Vagina (tissue), 2 donors: ENCODE measurements at regions not wholly inside any gene's neighbourhood (a gene's known extent, or its start where the extent isn't known, plus 50 kb on each side); places are given as distances from the start of the nearest gene placed in this dataset.

Experiments used
- DNase-seq, 2 donors: peaks; one replicate each; pipeline ENCODE4 v3.0.0-alpha.2; 2017; ENCODE audit errors: extremely low spot score in 2 of 2
- H3K27ac ChIP-seq: fragments of 200-600 bp; sonication (generic); one replicate; pipeline ENCODE4 v1.5.1; 2019
- H3K27me3 ChIP-seq: fragments of 200-600 bp; sonication (generic); one replicate; pipeline ENCODE4 v1.5.1; 2019
- H3K36me3 ChIP-seq, 2 donors: fragments of 200-600 bp; sonication (generic); one replicate each; pipeline ENCODE4 v1.5.1; 2017 to 2019
- H3K4me1 ChIP-seq: fragments of 200-600 bp; sonication (generic); one replicate; pipeline ENCODE4 v1.5.1; 2019
- H3K4me3 ChIP-seq, 2 donors: fragments of 200-600 bp; sonication (generic); 1 replicate in 1 of 2; 2 replicates in 1 of 2; pipeline ENCODE4 v1.5.1; 2016 to 2019
- H3K9me3 ChIP-seq: fragments of 200-600 bp; sonication (generic); one replicate; pipeline ENCODE4 v1.5.1; 2019
- POLR2A ChIP-seq, 2 donors: fragments of 450-650 bp; IDR thresholded peaks; one replicate each; pipeline ENCODE4 v1.6.1; 2017; ENCODE audit warnings: antibody characterized with exemption in 2 of 2, mild to moderate bottlenecking in 2 of 2, moderate library complexity in 2 of 2
- POLR2AphosphoS5 ChIP-seq, 2 donors: sonication (generic); formaldehyde crosslinking; IDR thresholded peaks; one replicate each; pipeline ENCODE4 v1.9.0; 2017; ENCODE audit warnings: antibody characterized with exemption in 2 of 2, mild to moderate bottlenecking in 2 of 2, low read depth in 1 of 2; ENCODE audit not compliant: insufficient read depth in 1 of 2
- intact Hi-C: fragments of 100-400 bp; cut with DNase I; formaldehyde crosslinking; loops from one replicate; pipeline ENCODE4 v1.15.1; 2023
- TF ChIP-seq, protein P1 (sequence below), 3 experiments: fragments of 450-650 bp in 2 of 3; fragments of 200-600 bp in 1 of 3; sonication (generic) in 1 of 3; IDR thresholded peaks; one replicate each; pipeline ENCODE4 v1.5.1; 2017 to 2019; ENCODE audit warnings: antibody characterized with exemption in 3 of 3, mild to moderate bottlenecking in 2 of 3, moderate library complexity in 2 of 3

DNA sequence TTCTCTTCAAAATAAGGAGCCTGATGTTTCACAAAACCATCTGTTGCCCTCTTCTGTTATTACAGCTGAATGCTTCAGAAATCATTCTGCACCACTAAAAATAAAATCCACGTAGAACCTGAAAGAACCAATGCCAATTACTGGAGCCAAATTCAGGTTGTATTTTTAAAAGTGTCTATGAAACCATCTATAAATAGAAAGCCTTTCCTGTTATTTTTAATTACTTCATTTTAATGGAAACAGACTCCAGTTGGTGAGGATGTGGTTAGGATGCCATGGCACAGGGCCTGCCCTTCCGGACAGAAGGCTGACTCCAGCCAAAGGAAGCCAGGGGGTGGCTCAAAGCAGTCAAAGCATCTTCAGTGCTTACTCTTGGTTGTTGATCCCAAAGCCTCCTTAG is 119.8 kb downstream of the TENT4A start:
- H3K36me3 ChIP-seq: no peaks in the 10 kb centered on the region
- TF ChIP-seq POLR2A (IDR thresholded peaks at IDR 0.05) (no peak), POLR2AphosphoS5 (IDR thresholded peaks at IDR 0.05; ENCODE audit: insufficient read depth in 1 of 2, low read depth in 1 of 2) (no peak)
- TF ChIP-seq, protein P1, sequence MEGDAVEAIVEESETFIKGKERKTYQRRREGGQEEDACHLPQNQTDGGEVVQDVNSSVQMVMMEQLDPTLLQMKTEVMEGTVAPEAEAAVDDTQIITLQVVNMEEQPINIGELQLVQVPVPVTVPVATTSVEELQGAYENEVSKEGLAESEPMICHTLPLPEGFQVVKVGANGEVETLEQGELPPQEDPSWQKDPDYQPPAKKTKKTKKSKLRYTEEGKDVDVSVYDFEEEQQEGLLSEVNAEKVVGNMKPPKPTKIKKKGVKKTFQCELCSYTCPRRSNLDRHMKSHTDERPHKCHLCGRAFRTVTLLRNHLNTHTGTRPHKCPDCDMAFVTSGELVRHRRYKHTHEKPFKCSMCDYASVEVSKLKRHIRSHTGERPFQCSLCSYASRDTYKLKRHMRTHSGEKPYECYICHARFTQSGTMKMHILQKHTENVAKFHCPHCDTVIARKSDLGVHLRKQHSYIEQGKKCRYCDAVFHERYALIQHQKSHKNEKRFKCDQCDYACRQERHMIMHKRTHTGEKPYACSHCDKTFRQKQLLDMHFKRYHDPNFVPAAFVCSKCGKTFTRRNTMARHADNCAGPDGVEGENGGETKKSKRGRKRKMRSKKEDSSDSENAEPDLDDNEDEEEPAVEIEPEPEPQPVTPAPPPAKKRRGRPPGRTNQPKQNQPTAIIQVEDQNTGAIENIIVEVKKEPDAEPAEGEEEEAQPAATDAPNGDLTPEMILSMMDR (IDR thresholded peaks at IDR 0.05): no peak
- H3K4me3 ChIP-seq: no peak overlapping the region
- intact Hi-C loops: no loop called here
- no peak overlapping the region for H3K27ac ChIP-seq
- no peak for DNase-seq
- no peaks in the 10 kb centered on the region for H3K4me1 ChIP-seq
- no peaks in the 10 kb centered on the region for H3K9me3 ChIP-seq
- H3K27me3 ChIP-seq: no peaks in the 10 kb centered on the region

DNA sequence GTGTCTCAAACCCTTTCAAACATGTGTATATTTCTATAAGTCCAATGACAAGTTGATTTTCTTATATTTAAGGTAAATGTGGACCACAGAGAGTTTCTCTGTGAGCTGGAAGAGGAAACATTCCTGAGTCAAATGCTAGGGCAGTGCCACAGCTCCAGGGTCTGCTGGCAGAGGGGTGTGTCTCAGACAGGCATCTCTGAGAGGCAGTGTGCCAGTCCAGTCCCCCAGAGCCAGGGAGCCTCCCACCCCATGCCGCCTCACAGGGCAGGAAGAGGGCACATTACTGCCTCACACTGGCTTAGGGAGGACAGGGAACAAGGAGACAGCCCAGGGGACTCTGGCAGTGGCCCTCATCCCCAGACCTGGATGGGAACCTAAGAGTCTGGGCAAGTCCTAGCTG is 120.2 kb downstream of the TENT4A start:
- no peak overlapping the region for H3K4me3 ChIP-seq
- H3K4me1 ChIP-seq: no peaks in the 10 kb centered on the region
- no peaks in the 10 kb centered on the region for H3K9me3 ChIP-seq
- no peaks in the 10 kb centered on the region for H3K27me3 ChIP-seq
- TF ChIP-seq, protein P1 (IDR thresholded peaks at IDR 0.05): no peak
- no peak for TF ChIP-seq POLR2A (IDR thresholded peaks at IDR 0.05)
- H3K36me3 ChIP-seq: no peaks in the 10 kb centered on the region
- H3K27ac ChIP-seq: no peak overlapping the region
- intact Hi-C loops: no loop called here
- no peak for DNase-seq

DNA sequence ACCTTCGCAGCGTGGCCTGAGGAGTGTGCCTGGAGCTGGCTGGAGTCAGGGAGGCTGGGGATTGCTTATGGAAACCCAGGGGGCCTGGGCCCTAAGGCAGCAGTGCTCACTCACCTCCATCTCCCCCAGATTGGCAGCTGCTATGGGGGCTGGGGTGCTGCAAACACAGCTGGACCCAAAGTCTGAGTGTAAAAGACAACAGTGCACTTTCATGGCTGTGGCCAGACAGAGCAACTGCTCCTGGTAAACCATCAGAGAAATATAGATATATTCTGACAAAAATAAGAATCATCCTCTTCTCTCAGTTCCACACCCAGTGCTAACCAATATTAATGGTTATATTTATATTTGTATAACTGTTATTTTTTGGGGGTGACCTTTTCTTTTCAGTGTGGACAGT is 123.9 kb downstream of the TENT4A start:
- intact Hi-C loops: no loop called here
- no peak overlapping the region for H3K27ac ChIP-seq
- no peaks in the 10 kb centered on the region for H3K36me3 ChIP-seq
- no peaks in the 10 kb centered on the region for H3K9me3 ChIP-seq
- TF ChIP-seq POLR2A (IDR thresholded peaks at IDR 0.05) (no peak), POLR2AphosphoS5 (IDR thresholded peaks at IDR 0.05; ENCODE audit: insufficient read depth in 1 of 2, low read depth in 1 of 2) (no peak)
- TF ChIP-seq, protein P1 (IDR thresholded peaks at IDR 0.05): no peak
- DNase-seq: no peak
- no peak overlapping the region for H3K4me3 ChIP-seq
- no peaks in the 10 kb centered on the region for H3K4me1 ChIP-seq
- H3K27me3 ChIP-seq: no peaks in the 10 kb centered on the region

DNA sequence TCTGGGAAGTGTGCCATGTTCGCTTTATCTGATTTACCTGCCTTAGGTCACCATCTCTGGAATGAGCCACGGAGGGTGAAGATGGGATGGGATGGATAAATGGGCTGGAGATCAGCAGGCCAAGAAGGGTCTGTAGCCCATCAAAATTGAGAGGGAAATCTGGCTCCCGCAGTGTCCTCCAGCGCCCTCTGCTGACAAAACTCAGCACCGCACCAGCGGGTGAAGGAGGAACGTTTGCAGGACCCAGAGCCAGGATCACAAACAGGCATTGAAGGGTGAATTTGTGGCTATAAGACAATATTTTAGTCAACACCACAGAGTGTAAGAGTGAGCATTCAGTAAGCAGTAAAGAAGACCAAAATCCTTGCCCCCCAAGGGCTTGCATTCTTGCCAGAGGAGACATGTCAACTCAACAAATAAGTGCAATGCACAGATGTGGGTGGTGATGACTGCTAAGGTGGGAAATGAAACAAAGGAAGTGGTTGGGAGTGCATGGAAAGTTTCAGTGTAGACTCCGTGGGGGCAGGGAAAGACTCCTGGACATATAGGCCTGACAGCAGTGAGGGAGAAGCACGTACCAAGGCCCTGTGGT is 124.4 kb downstream of the TENT4A start:
- H3K27me3 ChIP-seq: no peaks in the 10 kb centered on the region
- intact Hi-C loops: no loop called here
- DNase-seq: no peak

DNA sequence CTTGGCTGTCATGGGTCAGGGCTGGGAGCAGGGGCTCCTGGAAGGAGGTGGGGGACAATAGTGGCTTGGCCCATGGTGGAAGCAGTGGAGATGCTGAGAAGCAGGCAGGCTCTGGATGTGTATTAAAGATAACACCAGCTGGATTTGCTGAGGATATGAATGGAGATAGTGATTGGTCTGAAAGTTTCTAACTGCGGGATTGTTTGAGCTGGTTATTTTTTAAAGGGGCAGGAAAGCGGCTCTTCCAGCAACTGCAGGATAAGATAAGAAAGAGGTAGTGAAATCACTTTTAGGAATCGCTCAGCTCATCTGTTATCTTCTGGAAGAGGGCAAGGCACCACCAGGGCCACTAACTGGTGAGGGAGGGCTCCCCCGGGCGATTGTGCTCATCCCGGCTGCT is 125.5 kb downstream of the TENT4A start:
- Histone ChIP-seq H3K4me3 (no peak overlapping the region), H3K9me3 (no peaks in the 10 kb centered on the region), H3K36me3 (no peaks in the 10 kb centered on the region), H3K27me3 (no peaks in the 10 kb centered on the region), H3K27ac (no peak overlapping the region), H3K4me1 (no peaks in the 10 kb centered on the region)
- DNase-seq: no peak
- intact Hi-C loops: no loop called here
- TF ChIP-seq, protein P1 (IDR thresholded peaks at IDR 0.05): no peak
- no peak for TF ChIP-seq POLR2A (IDR thresholded peaks at IDR 0.05)
- no peak for TF ChIP-seq POLR2AphosphoS5 (IDR thresholded peaks at IDR 0.05; ENCODE audit: insufficient read depth in 1 of 2, low read depth in 1 of 2)

More for the DNA sequence above, 124.4 kb downstream of the TENT4A start:
- Histone ChIP-seq H3K9me3 (no peaks in the 10 kb centered on the region), H3K36me3 (no peaks in the 10 kb centered on the region), H3K4me1 (no peaks in the 10 kb centered on the region), H3K4me3 (no peak overlapping the region), H3K27ac (no peak overlapping the region)
- TF ChIP-seq, protein P1 (IDR thresholded peaks at IDR 0.05): no peak
- TF ChIP-seq POLR2AphosphoS5 (IDR thresholded peaks at IDR 0.05; ENCODE audit: insufficient read depth in 1 of 2, low read depth in 1 of 2) (no peak), POLR2A (IDR thresholded peaks at IDR 0.05) (no peak)
